ENCODE measurements at regions not wholly inside any gene's neighbourhood (a gene's known extent, or its start where the extent isn't known, plus 50 kb on each side); places are given as distances from the start of the nearest gene placed in this dataset.

DNA sequence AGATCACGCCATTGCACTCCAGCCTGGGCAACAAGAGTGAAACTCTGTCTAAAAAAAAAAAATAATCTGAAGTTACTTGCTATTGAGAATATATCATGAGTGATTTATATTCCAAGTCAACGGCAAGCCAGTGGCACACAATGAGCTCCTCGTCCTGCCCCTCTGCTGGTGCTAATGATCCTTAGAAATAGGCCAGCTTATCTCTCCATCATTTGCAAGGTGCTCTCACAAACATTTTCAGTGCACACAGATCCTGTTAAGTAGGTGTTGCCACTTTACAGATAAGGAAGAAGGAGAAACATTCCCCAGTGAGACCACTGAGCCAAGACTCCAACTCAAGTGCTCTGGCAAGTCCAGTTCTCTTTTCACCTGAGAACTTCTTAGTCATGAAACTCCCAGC, 91.3 kb upstream of the GPR45 start:
- no peak overlapping the region for H3K27ac ChIP-seq
- no peak for TF ChIP-seq ZFX (IDR thresholded peaks at IDR 0.05; ENCODE audit: borderline replicate concordance)
- TF ChIP-seq, protein P1, sequence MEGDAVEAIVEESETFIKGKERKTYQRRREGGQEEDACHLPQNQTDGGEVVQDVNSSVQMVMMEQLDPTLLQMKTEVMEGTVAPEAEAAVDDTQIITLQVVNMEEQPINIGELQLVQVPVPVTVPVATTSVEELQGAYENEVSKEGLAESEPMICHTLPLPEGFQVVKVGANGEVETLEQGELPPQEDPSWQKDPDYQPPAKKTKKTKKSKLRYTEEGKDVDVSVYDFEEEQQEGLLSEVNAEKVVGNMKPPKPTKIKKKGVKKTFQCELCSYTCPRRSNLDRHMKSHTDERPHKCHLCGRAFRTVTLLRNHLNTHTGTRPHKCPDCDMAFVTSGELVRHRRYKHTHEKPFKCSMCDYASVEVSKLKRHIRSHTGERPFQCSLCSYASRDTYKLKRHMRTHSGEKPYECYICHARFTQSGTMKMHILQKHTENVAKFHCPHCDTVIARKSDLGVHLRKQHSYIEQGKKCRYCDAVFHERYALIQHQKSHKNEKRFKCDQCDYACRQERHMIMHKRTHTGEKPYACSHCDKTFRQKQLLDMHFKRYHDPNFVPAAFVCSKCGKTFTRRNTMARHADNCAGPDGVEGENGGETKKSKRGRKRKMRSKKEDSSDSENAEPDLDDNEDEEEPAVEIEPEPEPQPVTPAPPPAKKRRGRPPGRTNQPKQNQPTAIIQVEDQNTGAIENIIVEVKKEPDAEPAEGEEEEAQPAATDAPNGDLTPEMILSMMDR (IDR thresholded peaks at IDR 0.05) = no peak

GRCh38 chr2:105154119-105154818, 87.3 kb upstream of the GPR45 start:
- no peak overlapping the region for H3K27ac ChIP-seq
- TF ChIP-seq, protein P1 (IDR thresholded peaks at IDR 0.05) = no peak
- no peak for TF ChIP-seq ZFX (IDR thresholded peaks at IDR 0.05; ENCODE audit: borderline replicate concordance)

DNA sequence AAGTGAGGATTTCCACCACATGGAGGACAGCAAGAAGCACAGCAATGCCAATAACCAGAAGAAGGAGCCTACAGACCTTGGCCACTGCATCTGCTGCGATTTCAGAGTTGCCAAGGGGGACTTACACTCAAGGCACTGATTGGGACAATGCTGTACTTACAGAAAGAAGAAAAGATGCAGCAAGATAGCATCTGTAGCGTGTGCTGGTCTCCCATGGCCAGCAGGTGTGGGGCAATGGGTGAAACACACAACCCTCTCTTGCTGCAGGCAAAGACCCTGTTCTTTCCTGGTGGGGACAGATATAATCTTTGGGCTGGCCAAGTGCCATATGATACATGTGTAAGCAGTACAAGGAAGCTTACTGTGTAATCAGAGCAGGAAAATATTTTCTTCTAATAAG, 85.4 kb upstream of the GPR45 start:
- no peak overlapping the region for H3K27ac ChIP-seq
- TF ChIP-seq, protein P1 (IDR thresholded peaks at IDR 0.05) = no peak
- TF ChIP-seq ZFX (IDR thresholded peaks at IDR 0.05; ENCODE audit: borderline replicate concordance) = no peak

DNA sequence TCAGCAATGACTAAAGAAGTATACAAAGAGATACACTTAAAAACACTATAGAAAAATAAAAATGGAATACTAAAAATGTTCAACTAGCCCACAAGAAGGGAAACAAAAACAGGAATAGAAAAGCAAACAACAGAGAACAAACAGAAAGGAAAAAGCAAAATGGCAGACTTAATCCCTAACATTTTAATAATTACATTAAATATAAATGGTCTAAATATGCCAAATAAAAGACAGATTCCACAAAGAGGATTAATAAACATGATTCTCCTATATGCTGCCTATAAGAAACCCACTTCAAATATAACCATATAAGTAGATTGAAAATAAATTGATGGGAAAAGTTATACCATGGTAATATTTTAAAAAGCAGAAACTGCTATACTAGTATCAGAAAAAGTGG, 83.5 kb upstream of the GPR45 start:
- no peak for TF ChIP-seq ZFX (IDR thresholded peaks at IDR 0.05; ENCODE audit: borderline replicate concordance)
- TF ChIP-seq, protein P1 (IDR thresholded peaks at IDR 0.05) = no peak
- H3K27ac ChIP-seq = no peak overlapping the region

DNA sequence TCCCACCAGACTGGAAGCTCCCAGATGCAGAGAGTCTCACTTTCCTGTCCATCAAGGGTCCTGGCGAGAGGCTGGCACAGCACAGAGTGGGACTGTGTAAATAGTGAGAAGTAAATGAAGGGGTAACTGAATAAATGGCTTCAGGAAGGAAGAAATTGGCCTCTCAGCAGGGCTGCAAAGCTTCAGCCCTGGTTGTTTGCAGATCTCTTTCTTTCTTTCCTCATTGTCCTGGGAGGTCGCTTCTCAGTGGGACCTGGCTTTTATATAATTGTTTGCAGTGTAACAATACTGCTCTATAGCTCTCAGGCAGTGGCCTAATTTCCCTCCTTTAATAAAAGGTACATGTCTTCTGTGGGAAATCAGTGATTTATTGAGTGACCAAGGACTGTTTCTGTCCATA, 74.9 kb upstream of the GPR45 start:
- TF ChIP-seq ZFX (IDR thresholded peaks at IDR 0.05; ENCODE audit: borderline replicate concordance) = no peak
- TF ChIP-seq, protein P1 (IDR thresholded peaks at IDR 0.05) = no peak
- no peak overlapping the region for H3K27ac ChIP-seq

GRCh38 chr2:105168543-105168942, 73.0 kb upstream of the GPR45 start:
- no peak overlapping the region for H3K27ac ChIP-seq

GRCh38 chr2:105175231-105175630, 66.3 kb upstream of the GPR45 start:
- no peak overlapping the region for H3K27ac ChIP-seq
- TF ChIP-seq, protein P1 (IDR thresholded peaks at IDR 0.05) = no peak
- TF ChIP-seq ZFX (IDR thresholded peaks at IDR 0.05; ENCODE audit: borderline replicate concordance) = no peak

More at GRCh38 chr2:105168543-105168942, 73.0 kb upstream of the GPR45 start:
- TF ChIP-seq, protein P1 (IDR thresholded peaks at IDR 0.05) = no peak
- no peak for TF ChIP-seq ZFX (IDR thresholded peaks at IDR 0.05; ENCODE audit: borderline replicate concordance)

All from 22Rv1 (cell line).